HEK293T (cell line): ENCODE measurements at regions not wholly inside any gene's neighbourhood (a gene's known extent, or its start where the extent isn't known, plus 50 kb on each side); places are given as distances from the start of the nearest gene placed in this dataset.

Experiments
- BHLHE40 ChIP-seq: fragments of 450-650 bp; IDR thresholded peaks from 2 replicates; pipeline ENCODE4 v1.6.1; 2016; ENCODE audit warnings: mild to moderate bottlenecking, moderate library complexity, borderline replicate concordance
- CTBP1 ChIP-seq: fragments of 450-650 bp; IDR thresholded peaks from 2 replicates; pipeline ENCODE4 v1.6.1; 2016; ENCODE audit warnings: borderline replicate concordance
- ELF4 ChIP-seq: fragments of 450-650 bp; IDR thresholded peaks from 2 replicates; pipeline ENCODE4 v1.6.1; 2017; ENCODE audit warnings: antibody characterized with exemption
- FOXA1 ChIP-seq: fragments of 450-650 bp; IDR thresholded peaks from 2 replicates; pipeline ENCODE4 v1.6.1; 2016; ENCODE audit warnings: mild to moderate bottlenecking
- FOXK2 ChIP-seq: fragments of 450-650 bp; IDR thresholded peaks from 2 replicates; pipeline ENCODE4 v1.6.1; 2016; ENCODE audit warnings: mild to moderate bottlenecking
- HDGF ChIP-seq: fragments of 450-650 bp; IDR thresholded peaks from 2 replicates; pipeline ENCODE4 v1.6.1; 2017; ENCODE audit warnings: antibody characterized with exemption, borderline replicate concordance
- LEF1 ChIP-seq: fragments of 450-650 bp; IDR thresholded peaks from 2 replicates; pipeline ENCODE4 v1.6.1; 2017; ENCODE audit warnings: mild to moderate bottlenecking, borderline replicate concordance
- SP1 ChIP-seq: fragments of 450-650 bp; IDR thresholded peaks from 2 replicates; pipeline ENCODE4 v1.6.1; 2017
- SUZ12 ChIP-seq: fragments of 450-650 bp; IDR thresholded peaks from 2 replicates; pipeline ENCODE4 v1.6.1; 2016; ENCODE audit warnings: mild to moderate bottlenecking
- TARDBP ChIP-seq: fragments of 450-650 bp; IDR thresholded peaks from 2 replicates; pipeline ENCODE4 v1.6.1; 2016
- TF ChIP-seq, protein P1 (sequence below): fragments of 450-650 bp; IDR thresholded peaks from 2 replicates; pipeline ENCODE4 v1.6.1; 2016

GRCh38 chr4:119736559-119736958 is 108.0 kb upstream of the PDE5A start:
- TF ChIP-seq SP1 (no peak), HDGF (no peak), TARDBP (no peak), SUZ12 (no peak), FOXK2 (no peak), BHLHE40 (no peak), CTBP1 (no peak), ELF4 (no peak), LEF1 (no peak), FOXA1 (no peak)
- TF ChIP-seq, protein P1, sequence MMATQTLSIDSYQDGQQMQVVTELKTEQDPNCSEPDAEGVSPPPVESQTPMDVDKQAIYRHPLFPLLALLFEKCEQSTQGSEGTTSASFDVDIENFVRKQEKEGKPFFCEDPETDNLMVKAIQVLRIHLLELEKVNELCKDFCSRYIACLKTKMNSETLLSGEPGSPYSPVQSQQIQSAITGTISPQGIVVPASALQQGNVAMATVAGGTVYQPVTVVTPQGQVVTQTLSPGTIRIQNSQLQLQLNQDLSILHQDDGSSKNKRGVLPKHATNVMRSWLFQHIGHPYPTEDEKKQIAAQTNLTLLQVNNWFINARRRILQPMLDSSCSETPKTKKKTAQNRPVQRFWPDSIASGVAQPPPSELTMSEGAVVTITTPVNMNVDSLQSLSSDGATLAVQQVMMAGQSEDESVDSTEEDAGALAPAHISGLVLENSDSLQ, result no peak
